ENCODE measurements at regions not wholly inside any gene's neighbourhood (a gene's known extent, or its start where the extent isn't known, plus 50 kb on each side); places are given as distances from the start of the nearest gene placed in this dataset.
"Not testable (repeated sequence)": the region's sequence is repeated elsewhere in the genome, so short reads cannot be mapped to it uniquely, and the experiment has no call there.

DNA sequence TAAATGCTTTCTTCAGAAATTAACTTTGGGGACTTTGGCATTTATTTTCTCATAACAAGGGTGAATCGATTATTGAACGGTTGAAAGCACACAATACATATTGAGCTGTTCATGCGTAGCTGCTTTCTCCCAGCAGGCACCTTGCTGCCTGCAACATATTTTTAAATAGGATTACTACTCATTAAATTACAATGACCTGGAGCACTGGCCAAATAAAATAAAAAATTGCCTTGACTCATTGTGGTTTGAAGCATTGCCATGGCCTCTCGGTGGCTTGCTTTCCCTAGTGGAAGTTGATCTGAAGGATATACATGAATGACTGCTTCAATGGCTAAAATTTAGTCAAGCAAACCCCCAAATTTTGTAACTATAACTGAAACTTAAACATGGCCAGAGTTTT is 181.6 kb upstream of the NUDT12 start:
- TF ChIP-seq, protein P1, sequence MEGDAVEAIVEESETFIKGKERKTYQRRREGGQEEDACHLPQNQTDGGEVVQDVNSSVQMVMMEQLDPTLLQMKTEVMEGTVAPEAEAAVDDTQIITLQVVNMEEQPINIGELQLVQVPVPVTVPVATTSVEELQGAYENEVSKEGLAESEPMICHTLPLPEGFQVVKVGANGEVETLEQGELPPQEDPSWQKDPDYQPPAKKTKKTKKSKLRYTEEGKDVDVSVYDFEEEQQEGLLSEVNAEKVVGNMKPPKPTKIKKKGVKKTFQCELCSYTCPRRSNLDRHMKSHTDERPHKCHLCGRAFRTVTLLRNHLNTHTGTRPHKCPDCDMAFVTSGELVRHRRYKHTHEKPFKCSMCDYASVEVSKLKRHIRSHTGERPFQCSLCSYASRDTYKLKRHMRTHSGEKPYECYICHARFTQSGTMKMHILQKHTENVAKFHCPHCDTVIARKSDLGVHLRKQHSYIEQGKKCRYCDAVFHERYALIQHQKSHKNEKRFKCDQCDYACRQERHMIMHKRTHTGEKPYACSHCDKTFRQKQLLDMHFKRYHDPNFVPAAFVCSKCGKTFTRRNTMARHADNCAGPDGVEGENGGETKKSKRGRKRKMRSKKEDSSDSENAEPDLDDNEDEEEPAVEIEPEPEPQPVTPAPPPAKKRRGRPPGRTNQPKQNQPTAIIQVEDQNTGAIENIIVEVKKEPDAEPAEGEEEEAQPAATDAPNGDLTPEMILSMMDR (IDR thresholded peaks at IDR 0.05), result no peak
- Histone ChIP-seq H3K4me1 (no peaks in the 10 kb centered on the region), H3K4me3 (no peak overlapping the region), H3K27ac (no peak overlapping the region), H3K9me3 (no peaks in the 10 kb centered on the region), H3K27me3 (no peaks in the 10 kb centered on the region), H3K36me3 (no peaks in the 10 kb centered on the region)
- intact Hi-C loops (cut with DNase I), result no loop called here
- no peak for DNase-seq (ENCODE audit: low spot score in 2 of 2)

DNA sequence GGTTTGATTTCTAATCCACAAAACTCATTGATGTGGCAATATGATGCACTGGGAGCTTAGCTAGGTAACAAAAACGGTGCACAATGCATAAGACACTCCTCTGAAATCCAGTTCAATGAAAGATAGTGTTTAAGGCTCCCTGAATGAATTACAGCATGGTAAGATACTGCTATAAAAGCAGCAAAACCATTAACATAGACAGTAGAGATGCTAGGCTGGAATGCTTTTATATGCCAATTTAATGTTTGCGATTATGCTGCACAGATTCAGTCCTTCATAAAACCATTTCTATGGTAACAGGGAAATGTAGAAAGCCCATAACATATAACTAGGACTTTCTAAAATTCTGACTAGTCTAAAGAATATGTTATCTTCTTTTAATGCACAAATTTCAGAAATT is 180.8 kb upstream of the NUDT12 start:
- H3K27ac ChIP-seq, result no peak overlapping the region
- H3K4me3 ChIP-seq, result no peak overlapping the region
- H3K4me1 ChIP-seq, result no peaks in the 10 kb centered on the region
- DNase-seq (ENCODE audit: low spot score in 2 of 2), result no peak
- intact Hi-C loops (cut with DNase I), result no loop called here
- H3K36me3 ChIP-seq, result no peaks in the 10 kb centered on the region
- TF ChIP-seq, protein P1 (IDR thresholded peaks at IDR 0.05), result no peak
- no peaks in the 10 kb centered on the region for H3K9me3 ChIP-seq
- no peaks in the 10 kb centered on the region for H3K27me3 ChIP-seq

DNA sequence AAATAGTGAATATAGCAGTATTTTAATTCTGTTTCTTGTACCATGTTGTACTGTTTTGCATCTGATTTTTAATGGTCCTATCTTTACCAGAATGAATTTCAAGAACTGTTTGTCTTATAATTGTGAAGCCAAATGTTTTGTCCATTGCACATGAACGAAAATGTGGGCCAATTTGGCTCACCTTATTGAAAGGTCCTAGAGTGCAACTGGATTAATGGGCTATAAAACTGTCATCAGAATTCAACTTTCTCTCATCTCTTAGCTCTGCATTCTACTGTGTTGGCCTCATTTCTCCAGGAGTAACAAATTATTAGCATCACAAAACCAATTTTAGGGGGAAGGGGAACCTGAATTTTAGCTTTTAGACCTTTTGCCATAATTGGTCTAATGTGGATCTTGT is 179.4 kb upstream of the NUDT12 start:
- H3K4me1 ChIP-seq, result no peaks in the 10 kb centered on the region
- H3K27ac ChIP-seq, result no peak overlapping the region
- H3K9me3 ChIP-seq, result no peaks in the 10 kb centered on the region
- H3K27me3 ChIP-seq, result no peaks in the 10 kb centered on the region
- no peak for DNase-seq (ENCODE audit: low spot score in 2 of 2)
- intact Hi-C loops (cut with DNase I), result no loop called here
- H3K4me3 ChIP-seq, result no peak overlapping the region
- TF ChIP-seq, protein P1 (IDR thresholded peaks at IDR 0.05), result no peak
- H3K36me3 ChIP-seq, result no peaks in the 10 kb centered on the region

DNA sequence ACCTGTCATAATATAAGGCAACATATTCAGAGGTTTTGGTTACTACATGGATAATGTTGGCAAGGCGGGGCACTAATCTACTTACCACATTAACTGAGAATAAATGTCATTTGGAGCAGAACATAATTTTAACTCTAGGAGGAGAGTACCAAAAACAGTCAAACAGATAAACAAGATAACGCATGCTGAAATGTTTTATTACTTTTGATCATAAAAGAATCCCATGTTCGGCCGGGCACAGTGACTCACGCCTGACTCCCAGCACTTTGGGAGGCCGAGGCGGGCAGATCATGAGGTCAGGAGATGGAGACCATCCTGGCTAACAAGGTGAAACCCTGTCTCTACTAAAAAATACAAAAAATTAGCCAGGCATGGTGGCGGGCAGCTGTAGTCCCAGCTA is 173.8 kb upstream of the NUDT12 start:
- H3K4me3 ChIP-seq; intact Hi-C loops (cut with DNase I); DNase-seq (ENCODE audit: low spot score in 2 of 2); H3K9me3 ChIP-seq; H3K27me3 ChIP-seq; H3K4me1 ChIP-seq; H3K36me3 ChIP-seq; H3K27ac ChIP-seq: not testable (repeated sequence)

DNA sequence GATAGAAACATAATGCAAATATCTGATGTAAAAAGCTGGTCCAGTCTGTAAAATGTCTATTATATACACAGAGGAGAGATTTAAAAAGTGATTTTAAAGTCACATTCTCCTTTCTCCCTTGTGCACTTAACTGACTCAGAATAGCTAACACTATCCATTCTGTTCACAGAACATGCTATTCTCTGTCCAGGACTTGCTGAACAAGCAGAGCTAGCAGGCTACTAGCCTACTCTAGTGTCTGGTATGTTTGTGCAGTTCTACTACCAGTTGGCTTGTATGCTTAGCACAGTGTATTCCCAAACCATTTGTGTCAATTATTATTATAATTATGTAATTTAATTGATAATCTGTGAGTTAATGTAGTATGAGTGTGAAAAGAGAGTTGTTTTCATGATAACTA is 161.7 kb upstream of the NUDT12 start:
- DNase-seq (ENCODE audit: low spot score in 2 of 2), result no peak
- Histone ChIP-seq H3K27ac (no peak overlapping the region), H3K4me1 (no peaks in the 10 kb centered on the region), H3K36me3 (no peaks in the 10 kb centered on the region), H3K4me3 (no peak overlapping the region), H3K9me3 (no peaks in the 10 kb centered on the region), H3K27me3 (no peaks in the 10 kb centered on the region)
- TF ChIP-seq, protein P1 (IDR thresholded peaks at IDR 0.05), result no peak
- intact Hi-C loops (cut with DNase I), result no loop called here

DNA sequence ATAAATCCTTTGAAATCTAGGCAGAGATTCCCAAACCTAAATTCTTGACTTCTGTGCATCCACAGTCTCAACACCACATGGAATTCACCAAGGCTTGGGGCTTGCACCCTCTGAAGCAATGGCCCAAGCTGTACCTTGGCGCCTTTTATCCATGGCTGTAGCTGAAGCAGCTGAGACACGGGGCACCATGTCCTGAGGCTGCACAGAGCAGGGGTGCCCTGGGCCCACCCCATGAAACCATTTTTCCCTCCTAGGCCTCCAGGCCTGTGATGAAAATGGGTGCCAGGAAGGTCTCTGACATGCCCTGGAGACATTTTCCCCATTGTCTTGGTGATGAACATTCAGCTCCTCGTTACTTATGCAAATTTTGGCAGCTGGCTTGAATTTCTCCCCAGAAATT is 158.6 kb upstream of the NUDT12 start:
- no peak overlapping the region for H3K4me3 ChIP-seq
- TF ChIP-seq, protein P1 (IDR thresholded peaks at IDR 0.05), result no peak
- H3K4me1 ChIP-seq, result no peaks in the 10 kb centered on the region
- no peak overlapping the region for H3K27ac ChIP-seq
- H3K36me3 ChIP-seq, result no peaks in the 10 kb centered on the region
- H3K27me3 ChIP-seq, result no peaks in the 10 kb centered on the region
- intact Hi-C loops (cut with DNase I), result no loop called here
- DNase-seq (ENCODE audit: low spot score in 2 of 2), result no peak
- no peaks in the 10 kb centered on the region for H3K9me3 ChIP-seq

Data from ascending aorta (tissue), 2 donors.